ENCODE measurements at regions not wholly inside any gene's neighbourhood (a gene's known extent, or its start where the extent isn't known, plus 50 kb on each side); places are given as distances from the start of the nearest gene placed in this dataset.

DNA sequence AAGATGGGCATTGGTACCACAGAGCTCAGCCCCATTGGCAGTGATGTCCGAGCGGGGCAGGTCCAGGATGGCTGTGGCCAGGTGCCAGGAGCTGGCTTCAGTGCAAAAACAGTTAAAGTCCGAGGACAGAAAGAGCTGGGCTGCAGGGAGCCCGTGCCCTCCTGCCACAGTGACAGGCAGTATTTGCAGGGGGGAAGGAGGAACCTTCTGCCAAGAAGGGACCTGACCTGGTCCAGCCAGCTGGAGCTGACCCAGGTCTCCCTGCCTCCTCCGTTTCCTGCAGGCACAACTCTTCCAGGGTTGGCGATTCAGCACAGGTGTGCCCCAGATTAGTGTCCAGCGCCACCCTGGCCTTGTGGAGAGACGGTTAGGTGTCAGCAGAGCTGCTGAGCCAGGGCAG is 199.0 kb downstream of the ENGASE start:
- TF ChIP-seq POLR2AphosphoS5 (IDR thresholded peaks at IDR 0.05), result no peak
- TF ChIP-seq POLR2A (IDR thresholded peaks at IDR 0.05), result no peak
- TF ChIP-seq, protein P1, sequence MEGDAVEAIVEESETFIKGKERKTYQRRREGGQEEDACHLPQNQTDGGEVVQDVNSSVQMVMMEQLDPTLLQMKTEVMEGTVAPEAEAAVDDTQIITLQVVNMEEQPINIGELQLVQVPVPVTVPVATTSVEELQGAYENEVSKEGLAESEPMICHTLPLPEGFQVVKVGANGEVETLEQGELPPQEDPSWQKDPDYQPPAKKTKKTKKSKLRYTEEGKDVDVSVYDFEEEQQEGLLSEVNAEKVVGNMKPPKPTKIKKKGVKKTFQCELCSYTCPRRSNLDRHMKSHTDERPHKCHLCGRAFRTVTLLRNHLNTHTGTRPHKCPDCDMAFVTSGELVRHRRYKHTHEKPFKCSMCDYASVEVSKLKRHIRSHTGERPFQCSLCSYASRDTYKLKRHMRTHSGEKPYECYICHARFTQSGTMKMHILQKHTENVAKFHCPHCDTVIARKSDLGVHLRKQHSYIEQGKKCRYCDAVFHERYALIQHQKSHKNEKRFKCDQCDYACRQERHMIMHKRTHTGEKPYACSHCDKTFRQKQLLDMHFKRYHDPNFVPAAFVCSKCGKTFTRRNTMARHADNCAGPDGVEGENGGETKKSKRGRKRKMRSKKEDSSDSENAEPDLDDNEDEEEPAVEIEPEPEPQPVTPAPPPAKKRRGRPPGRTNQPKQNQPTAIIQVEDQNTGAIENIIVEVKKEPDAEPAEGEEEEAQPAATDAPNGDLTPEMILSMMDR (IDR thresholded peaks at IDR 0.05), result no peak
- Histone ChIP-seq H3K4me1 (no peaks in the 10 kb centered on the region), H3K9me3 (no peaks in the 10 kb centered on the region), H3K27me3 (peaks cover 0 to 82% of the 10 kb centered on the region in 2 donors), H3K36me3 (no peaks in the 10 kb centered on the region), H3K27ac (no peak overlapping the region), H3K4me3 (no peak overlapping the region)
- no peak for DNase-seq (ENCODE audit: low spot score in 2 of 2)
- intact Hi-C loops (cut with DNase I; ENCODE audit: low total_unique reads), result no loop called here

DNA sequence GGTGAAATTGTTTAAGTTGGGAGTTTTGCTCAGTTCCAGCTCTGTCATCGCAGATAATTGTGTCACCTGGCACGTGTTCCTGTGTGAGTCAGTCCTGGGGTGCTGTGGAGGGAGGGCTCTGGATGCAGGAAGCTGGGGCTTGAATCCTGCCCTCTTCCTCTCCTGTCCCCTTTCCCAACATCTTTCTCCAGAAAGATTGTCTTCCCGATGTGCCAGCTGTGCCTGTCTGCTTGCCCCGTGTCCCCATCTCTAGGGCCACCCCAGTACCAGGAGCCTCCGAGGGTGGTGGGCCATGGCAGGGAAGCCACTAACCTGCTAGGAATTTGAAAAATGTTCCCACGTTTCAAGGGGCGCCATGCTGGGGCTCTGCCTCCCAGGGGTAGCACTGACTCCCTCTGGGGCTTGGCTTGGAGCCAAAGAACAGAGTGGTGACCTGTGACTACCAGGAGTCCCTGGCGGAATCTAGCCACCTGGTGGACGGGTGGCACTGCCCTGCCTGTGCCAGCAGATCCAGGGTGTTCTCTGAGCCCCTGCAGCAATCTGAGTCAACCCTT is 198.1 kb downstream of the ENGASE start:
- Histone ChIP-seq H3K4me1 (no peaks in the 10 kb centered on the region), H3K4me3 (no peak overlapping the region), H3K27me3 (peaks cover 0 to 80% of the 10 kb centered on the region in 2 donors), H3K27ac (no peak overlapping the region), H3K9me3 (no peaks in the 10 kb centered on the region), H3K36me3 (no peaks in the 10 kb centered on the region)
- no peak for DNase-seq (ENCODE audit: low spot score in 2 of 2)
- intact Hi-C loops (cut with DNase I; ENCODE audit: low total_unique reads), result no loop called here
- TF ChIP-seq POLR2A (IDR thresholded peaks at IDR 0.05), result no peak
- TF ChIP-seq, protein P1 (IDR thresholded peaks at IDR 0.05), result no peak
- no peak for TF ChIP-seq POLR2AphosphoS5 (IDR thresholded peaks at IDR 0.05)

GRCh38 chr17:79272220-79272619 is 197.6 kb downstream of the ENGASE start:
- TF ChIP-seq, protein P1 (IDR thresholded peaks at IDR 0.05), result no peak
- no peak for TF ChIP-seq POLR2A (IDR thresholded peaks at IDR 0.05)
- TF ChIP-seq POLR2AphosphoS5 (IDR thresholded peaks at IDR 0.05), result no peak
- no peaks in the 10 kb centered on the region for H3K36me3 ChIP-seq
- no peaks in the 10 kb centered on the region for H3K4me1 ChIP-seq
- peaks cover 0 to 80% of the 10 kb centered on the region in 2 donors for H3K27me3 ChIP-seq
- H3K4me3 ChIP-seq, result no peak overlapping the region
- intact Hi-C loops (cut with DNase I; ENCODE audit: low total_unique reads), result no loop called here
- no peaks in the 10 kb centered on the region for H3K9me3 ChIP-seq
- H3K27ac ChIP-seq, result no peak overlapping the region
- DNase-seq (ENCODE audit: low spot score in 2 of 2), result no peak

DNA sequence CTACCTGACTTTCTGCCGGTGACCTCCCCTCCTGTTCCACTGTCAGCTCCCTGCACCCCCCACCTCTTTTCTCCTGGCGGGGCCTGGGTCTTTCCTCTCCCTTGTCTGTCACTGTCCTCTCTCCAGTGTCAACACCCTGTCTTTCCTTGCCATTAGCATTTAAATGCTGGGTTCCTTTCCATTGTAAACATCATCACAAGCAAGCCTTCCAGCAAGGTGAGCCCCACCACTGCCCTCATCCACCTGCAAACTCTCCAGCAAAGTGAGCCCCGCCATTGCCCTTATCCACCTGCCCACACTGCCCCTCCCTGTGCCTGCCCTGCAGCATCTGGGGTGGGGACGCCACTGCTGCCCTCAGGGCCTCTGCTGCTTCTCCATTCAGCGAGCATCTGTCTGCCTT is 195.0 kb downstream of the ENGASE start:
- intact Hi-C loops (cut with DNase I; ENCODE audit: low total_unique reads), result no loop called here
- no peak for DNase-seq (ENCODE audit: low spot score in 2 of 2)
- H3K27ac ChIP-seq, result no peak overlapping the region
- no peak overlapping the region for H3K4me3 ChIP-seq
- TF ChIP-seq, protein P1 (IDR thresholded peaks at IDR 0.05), result no peak
- TF ChIP-seq POLR2AphosphoS5 (IDR thresholded peaks at IDR 0.05) (no peak), POLR2A (IDR thresholded peaks at IDR 0.05) (no peak)
- H3K9me3 ChIP-seq, result no peaks in the 10 kb centered on the region
- peaks cover 0 to 85% of the 10 kb centered on the region in 2 donors for H3K27me3 ChIP-seq
- no peaks in the 10 kb centered on the region for H3K4me1 ChIP-seq
- H3K36me3 ChIP-seq, result no peaks in the 10 kb centered on the region

- Histone ChIP-seq H3K36me3 (no peaks in the 10 kb centered on the region), H3K9me3 (no peaks in the 10 kb centered on the region), H3K4me3 (no peak overlapping the region), H3K27ac (no peak overlapping the region), H3K4me1 (no peaks in the 10 kb centered on the region), H3K27me3 (peaks cover 0 to 88% of the 10 kb centered on the region in 2 donors)
- no peak for DNase-seq (ENCODE audit: low spot score in 2 of 2)
- TF ChIP-seq POLR2AphosphoS5 (IDR thresholded peaks at IDR 0.05) (no peak), POLR2A (IDR thresholded peaks at IDR 0.05) (no peak)
- TF ChIP-seq, protein P1 (IDR thresholded peaks at IDR 0.05), result no peak
- intact Hi-C loops (cut with DNase I; ENCODE audit: low total_unique reads), result no loop called here
These were observed 188.6 kb downstream of the ENGASE start for GRCh38 chr17:79263191-79263590.

All from breast epithelium (tissue), 4 donors.